SU-DHL-6 (cell line): ENCODE measurements at regions not wholly inside any gene's neighbourhood (a gene's known extent, or its start where the extent isn't known, plus 50 kb on each side); places are given as distances from the start of the nearest gene placed in this dataset.

Source experiments
- EZH2phosphoT487 ChIP-seq: fragments of 200-600 bp; sonication (generic), shearing (Covaris generic); conservative IDR thresholded peaks from 2 replicates; pipeline ENCODE4 v1.6.1; 2018; ENCODE audit warnings: mild to moderate bottlenecking, antibody characterized with exemption, low read length, moderate library complexity, mixed read lengths
- TF ChIP-seq, protein P1 (sequence below): fragments of 200-600 bp; sonication (generic); IDR thresholded peaks from one replicate; pipeline ENCODE4 v1.5.1; 2017; ENCODE audit warnings: antibody characterized with exemption, mild to moderate bottlenecking, low read length, moderate library complexity; ENCODE audit not compliant: insufficient read depth, poor library complexity, severe bottlenecking

DNA sequence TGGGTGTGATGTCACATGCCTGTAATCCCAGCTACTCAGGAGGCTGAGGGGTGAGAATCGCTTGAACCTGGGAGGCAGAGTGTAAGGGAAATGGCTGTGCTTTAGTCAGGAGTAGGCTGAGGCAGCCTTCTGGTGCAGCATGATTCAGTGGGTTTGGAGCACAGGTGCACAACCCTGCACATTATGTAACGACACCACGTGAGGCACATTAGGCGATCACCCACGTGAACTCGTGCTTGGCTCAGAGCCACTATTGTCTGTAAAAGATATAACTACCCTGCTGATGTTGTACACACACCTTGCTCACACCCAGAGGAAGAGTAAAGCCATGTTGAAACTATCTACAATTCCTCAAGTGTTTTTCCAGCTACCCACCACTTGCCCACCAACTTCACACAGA is 54.8 kb upstream of the ZC3H15 start:
- TF ChIP-seq, protein P1, sequence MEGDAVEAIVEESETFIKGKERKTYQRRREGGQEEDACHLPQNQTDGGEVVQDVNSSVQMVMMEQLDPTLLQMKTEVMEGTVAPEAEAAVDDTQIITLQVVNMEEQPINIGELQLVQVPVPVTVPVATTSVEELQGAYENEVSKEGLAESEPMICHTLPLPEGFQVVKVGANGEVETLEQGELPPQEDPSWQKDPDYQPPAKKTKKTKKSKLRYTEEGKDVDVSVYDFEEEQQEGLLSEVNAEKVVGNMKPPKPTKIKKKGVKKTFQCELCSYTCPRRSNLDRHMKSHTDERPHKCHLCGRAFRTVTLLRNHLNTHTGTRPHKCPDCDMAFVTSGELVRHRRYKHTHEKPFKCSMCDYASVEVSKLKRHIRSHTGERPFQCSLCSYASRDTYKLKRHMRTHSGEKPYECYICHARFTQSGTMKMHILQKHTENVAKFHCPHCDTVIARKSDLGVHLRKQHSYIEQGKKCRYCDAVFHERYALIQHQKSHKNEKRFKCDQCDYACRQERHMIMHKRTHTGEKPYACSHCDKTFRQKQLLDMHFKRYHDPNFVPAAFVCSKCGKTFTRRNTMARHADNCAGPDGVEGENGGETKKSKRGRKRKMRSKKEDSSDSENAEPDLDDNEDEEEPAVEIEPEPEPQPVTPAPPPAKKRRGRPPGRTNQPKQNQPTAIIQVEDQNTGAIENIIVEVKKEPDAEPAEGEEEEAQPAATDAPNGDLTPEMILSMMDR = no peak
- no peak for TF ChIP-seq EZH2phosphoT487
